ENCODE measurements at regions not wholly inside any gene's neighbourhood (a gene's known extent, or its start where the extent isn't known, plus 50 kb on each side); places are given as distances from the start of the nearest gene placed in this dataset.

DNA sequence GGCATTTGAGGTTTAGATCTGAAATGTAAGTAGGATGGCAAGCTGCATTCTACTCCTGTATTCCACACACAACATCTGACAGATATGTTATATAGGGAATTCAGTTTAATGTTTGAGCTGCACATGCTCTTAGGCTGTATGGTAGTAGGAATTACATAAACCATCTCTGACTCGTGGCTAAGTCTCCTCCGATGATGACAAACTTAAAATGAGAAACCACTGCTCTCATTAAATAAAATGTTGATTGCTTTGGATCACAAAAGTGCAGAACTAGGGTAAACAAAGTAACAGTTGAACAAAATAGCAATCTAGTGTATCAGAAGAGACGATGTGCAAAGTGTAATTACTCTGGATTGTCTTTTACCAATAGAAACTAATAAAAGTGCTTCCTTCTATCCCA is 50.1 kb upstream of the WDR75 start:
- CTCF ChIA-PET, result no interaction called here
- Mint-ChIP-seq H3K4me1 (ENCODE audit: low read depth) (no peaks in the 10 kb centered on the region), H3K27me3 (no peaks in the 10 kb centered on the region), H3K4me3 (no peak overlapping the region), H3K27ac (no peak overlapping the region), H3K36me3 (ENCODE audit: low read depth) (no peaks in the 10 kb centered on the region), H3K9me3 (no peaks in the 10 kb centered on the region)
- H3K36me3 ChIP-seq (ENCODE audit: insufficient read depth, low read length), result no peaks in the 10 kb centered on the region
- H3K4me1 ChIP-seq (ENCODE audit: insufficient read depth, low read length), result no peaks in the 10 kb centered on the region
- no peak for ATAC-seq (ENCODE audit: poor library complexity)
- no peaks in the 10 kb centered on the region for H3K9me3 ChIP-seq (ENCODE audit: control insufficient read depth in 1 of 2, insufficient read depth in 1 of 2, low read length in 2 of 2)
- H3K27ac ChIP-seq (ENCODE audit: low read depth in 1 of 2, low read length in 2 of 2), result no peak overlapping the region
- no peak overlapping the region for H3K4me3 ChIP-seq (ENCODE audit: low read length)
- POLR2A ChIA-PET, result no interaction called here
- TF ChIP-seq, protein P1, sequence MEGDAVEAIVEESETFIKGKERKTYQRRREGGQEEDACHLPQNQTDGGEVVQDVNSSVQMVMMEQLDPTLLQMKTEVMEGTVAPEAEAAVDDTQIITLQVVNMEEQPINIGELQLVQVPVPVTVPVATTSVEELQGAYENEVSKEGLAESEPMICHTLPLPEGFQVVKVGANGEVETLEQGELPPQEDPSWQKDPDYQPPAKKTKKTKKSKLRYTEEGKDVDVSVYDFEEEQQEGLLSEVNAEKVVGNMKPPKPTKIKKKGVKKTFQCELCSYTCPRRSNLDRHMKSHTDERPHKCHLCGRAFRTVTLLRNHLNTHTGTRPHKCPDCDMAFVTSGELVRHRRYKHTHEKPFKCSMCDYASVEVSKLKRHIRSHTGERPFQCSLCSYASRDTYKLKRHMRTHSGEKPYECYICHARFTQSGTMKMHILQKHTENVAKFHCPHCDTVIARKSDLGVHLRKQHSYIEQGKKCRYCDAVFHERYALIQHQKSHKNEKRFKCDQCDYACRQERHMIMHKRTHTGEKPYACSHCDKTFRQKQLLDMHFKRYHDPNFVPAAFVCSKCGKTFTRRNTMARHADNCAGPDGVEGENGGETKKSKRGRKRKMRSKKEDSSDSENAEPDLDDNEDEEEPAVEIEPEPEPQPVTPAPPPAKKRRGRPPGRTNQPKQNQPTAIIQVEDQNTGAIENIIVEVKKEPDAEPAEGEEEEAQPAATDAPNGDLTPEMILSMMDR (IDR thresholded peaks at IDR 0.05), result no peak
- intact Hi-C loops (cut with DNase I, micrococcal nuclease), result no loop called here
- no peaks in the 10 kb centered on the region for H3K27me3 ChIP-seq (ENCODE audit: control insufficient read depth in 1 of 2, insufficient read depth in 2 of 2, low read length in 2 of 2)
- no peak for DNase-seq

All from CD4-positive, alpha-beta T cell (primary cell).